G401 (cell line): ENCODE measurements at regions not wholly inside any gene's neighbourhood (a gene's known extent, or its start where the extent isn't known, plus 50 kb on each side); places are given as distances from the start of the nearest gene placed in this dataset.
"Not testable (repeated sequence)": the region's sequence is repeated elsewhere in the genome, so short reads cannot be mapped to it uniquely, and the experiment has no call there.

ENCODE experiments used
- DNase-seq: peaks from one replicate; pipeline ENCODE4 v3.0.0-alpha.2; 2015; ENCODE audit warnings: low spot score
- in situ Hi-C: cut with HindIII; loops from 2 replicates; pipeline ENCODE4 v1.10.0; 2016; ENCODE audit warnings: low sequenced_read_pairs, mixed read lengths

DNA sequence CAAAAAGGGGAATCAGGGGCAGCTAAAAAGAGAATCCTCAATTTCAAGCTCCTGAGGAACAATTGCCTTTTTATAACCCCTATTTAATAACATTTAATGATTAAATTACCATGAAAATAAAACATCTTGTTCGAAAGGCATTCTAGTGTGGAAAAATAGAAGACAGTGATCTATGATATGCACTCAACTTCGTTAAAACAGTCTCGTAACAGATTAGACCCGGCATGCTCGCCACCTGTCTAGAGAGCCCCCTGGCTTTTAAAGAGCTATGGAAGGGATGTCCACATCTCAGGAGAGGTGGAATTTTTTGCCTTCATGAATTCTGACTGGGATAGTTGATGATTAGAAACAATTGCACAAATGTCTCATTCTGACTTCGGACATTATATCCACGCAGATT lies 153.7 kb upstream of the MDFIC2 start:
- in situ Hi-C loops = no loop called here
- no peak for DNase-seq

DNA sequence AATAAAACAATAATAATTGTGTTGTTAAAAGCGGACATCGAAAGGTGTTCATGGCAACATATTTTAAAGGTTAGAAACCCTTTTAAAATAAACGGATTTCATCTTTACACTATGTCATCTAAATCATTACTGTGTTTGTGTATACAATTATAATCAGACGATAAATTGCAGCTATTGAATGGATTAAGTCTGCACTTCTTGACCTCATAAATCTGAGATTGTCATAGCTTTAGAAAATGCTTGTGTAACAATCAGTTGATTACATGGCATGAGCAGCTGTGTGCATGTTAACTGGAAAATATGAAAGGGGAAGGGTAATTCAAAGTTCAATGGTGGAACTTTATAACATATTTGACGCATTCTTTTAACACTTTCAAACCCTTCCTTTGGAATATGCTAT lies 152.4 kb upstream of the MDFIC2 start:
- no peak for DNase-seq
- in situ Hi-C loops = no loop called here

DNA sequence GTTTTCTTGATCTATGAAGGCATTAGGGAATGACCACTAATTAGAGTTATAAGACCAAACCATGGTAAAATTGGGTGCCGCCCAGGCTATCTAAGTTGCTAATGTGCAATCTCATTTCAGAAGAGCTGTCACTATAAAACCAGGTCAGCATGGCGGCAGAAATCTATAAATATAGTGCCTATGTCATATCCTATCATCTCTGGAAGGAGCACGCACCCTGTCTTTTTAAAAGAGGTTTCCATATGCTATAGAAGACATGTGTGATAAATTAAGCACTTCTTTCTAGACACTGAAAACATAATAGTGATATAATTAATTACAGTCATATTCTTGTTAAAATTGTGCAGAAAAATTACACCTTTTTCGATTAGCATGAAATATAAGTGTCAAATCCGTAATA lies 152.0 kb upstream of the MDFIC2 start:
- no peak for DNase-seq
- in situ Hi-C loops = no loop called here

DNA sequence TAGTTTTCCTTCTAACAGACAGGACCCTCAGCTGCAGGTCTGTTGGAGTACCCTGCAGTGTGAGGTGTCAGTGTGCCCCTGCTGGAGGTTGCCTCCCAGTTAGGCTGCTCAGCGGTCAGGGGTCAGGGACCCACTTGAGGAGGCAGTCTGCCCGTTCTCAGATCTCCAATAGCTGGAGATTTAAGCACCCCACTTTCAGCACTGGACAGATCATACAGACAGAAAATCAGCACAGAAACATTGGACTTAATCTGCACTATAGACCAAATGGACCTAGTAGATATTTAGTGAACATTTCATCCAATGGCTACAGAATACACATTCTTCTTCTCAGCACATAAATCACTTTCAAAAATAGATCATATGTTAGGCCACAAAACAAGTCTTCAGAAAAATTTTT lies 137.8 kb upstream of the MDFIC2 start:
- in situ Hi-C loops = not testable (repeated sequence)

DNA sequence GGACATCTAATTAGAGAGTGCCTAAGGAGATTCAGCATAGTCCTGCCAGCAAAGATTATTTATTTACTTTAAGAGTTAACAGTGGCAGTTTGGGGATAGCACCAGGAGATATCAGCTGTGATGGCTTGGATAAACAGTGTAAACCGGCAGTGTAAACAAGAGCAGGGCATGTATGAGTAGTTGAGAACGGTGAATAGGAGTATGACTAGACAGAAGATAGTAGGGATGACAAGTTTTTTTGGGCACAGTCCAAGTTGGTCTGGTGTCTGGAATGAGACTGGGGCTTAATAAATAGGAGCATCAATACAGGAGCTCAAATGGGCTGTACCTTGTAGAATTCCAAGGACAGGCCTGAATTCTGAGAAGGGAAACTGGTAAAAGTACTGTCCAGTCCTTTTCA lies 123.0 kb upstream of the MDFIC2 start:
- DNase-seq, in situ Hi-C loops: not testable (repeated sequence)

More for the DNA sequence above, 137.8 kb upstream of the MDFIC2 start:
- DNase-seq = not testable (repeated sequence)

DNA sequence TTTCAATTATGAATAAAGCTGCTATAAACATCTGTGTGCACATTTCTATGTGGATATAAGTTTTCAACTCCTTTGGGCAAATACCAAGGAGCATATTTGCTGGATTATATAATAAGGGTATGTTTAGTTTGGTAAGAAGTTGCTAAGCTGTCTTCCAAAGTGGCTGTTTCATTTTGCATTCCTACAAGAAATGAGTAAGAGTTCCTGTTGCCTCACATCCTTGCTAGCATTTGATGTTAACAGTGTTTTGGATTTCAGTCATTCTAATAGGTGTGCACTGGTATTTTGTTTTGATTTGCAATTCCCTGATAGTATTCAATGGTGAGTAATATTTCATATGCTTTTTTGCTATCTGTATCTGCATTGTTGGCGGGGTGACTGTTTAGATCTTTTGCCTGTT lies 120.7 kb upstream of the MDFIC2 start:
- no peak for DNase-seq
- in situ Hi-C loops = no loop called here

DNA sequence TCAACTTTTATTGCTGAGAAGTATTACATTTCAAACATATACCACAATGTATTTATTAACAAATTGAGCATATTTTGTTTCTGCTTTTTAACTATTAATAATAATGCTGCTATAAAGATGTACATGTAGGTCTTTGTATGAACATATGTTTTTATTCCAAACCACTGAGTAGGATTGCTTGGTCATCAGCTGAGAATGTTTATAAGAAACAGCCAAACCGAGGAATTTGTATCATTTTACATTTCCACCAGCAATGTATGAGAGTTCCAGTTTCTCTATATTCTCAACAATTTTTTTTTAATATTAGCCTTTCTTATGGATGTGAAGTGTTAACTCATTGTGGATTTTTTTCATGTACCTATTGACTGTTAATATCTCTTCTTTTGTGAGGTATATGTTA lies 119.5 kb upstream of the MDFIC2 start:
- in situ Hi-C loops = no loop called here
- DNase-seq = no peak

DNA sequence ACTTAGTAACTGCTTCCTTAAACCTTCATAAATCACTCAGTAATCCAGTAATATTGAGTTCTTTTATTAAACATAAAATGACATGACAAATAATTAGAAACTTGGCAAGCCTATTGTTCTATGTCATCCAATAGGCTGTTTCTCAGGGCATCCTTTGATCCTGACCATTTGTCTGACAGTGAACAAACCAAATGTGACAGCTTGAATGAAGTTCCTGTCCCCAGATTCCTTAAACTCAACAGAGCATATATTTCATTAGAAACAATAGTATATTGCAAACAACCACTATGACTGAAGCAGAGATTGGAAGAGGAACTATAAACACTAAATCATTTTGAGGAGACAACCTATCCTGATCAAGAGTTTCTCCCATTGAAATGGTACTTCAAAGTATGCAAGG lies 113.6 kb upstream of the MDFIC2 start:
- DNase-seq = no peak
- in situ Hi-C loops = no loop called here

DNA sequence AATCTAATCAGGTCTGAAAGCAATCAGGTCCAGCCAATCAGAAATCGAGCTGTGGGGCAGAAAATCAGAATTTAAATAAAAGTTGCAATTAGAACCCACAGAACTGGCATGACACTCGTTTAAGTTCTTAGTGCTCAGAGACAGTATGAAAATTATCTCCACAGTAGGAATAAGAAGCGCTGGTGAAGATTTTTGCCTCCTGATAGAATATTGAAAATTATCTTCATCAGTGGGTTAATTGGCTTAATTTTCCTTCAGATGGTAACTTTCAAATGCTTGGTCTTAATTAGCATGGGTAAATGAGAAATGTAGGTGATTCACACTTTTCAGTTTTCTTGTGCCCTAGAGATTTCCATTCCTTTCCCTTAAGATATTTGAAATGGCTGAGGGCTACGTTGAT lies 109.1 kb upstream of the MDFIC2 start:
- no peak for DNase-seq
- in situ Hi-C loops = no loop called here

DNA sequence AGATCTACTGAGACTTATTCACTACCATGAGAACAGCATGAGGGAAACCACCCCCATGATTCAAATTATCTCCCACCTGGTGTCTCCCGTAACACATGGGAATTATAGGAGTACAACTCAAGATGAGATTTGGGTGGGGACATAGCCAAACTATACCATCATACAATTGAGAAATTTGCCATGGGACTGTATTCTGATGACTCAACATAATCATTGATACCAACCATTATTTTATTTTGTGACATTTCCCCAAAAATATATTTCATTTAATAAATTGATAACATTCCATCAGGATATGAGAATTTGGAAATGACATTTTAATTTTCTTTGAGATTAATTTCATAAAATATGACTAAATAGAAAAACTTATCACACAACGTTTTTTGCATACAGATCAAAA lies 96.6 kb upstream of the MDFIC2 start:
- in situ Hi-C loops = no loop called here

DNA sequence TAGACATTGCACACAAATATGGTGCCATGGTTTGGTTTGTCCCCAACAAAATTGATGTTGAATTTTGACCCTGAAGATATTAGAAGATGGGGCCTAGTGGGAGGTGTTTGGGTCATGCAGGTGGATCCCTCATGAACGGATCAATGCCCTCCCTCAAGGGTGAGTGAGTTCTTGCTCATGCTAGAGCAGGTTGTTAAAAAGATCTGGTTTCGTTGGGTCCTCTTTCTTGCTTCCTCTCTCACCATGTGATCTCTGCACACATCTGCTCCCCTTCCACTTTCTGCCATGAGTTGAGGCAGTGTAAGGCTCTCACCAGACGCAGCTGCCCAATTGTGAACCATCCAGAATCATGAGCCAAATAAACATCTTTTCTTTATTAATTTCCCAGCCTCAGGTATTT lies 87.8 kb upstream of the MDFIC2 start:
- in situ Hi-C loops = no loop called here
- no peak for DNase-seq

More for the DNA sequence above, 96.6 kb upstream of the MDFIC2 start:
- no peak for DNase-seq

DNA sequence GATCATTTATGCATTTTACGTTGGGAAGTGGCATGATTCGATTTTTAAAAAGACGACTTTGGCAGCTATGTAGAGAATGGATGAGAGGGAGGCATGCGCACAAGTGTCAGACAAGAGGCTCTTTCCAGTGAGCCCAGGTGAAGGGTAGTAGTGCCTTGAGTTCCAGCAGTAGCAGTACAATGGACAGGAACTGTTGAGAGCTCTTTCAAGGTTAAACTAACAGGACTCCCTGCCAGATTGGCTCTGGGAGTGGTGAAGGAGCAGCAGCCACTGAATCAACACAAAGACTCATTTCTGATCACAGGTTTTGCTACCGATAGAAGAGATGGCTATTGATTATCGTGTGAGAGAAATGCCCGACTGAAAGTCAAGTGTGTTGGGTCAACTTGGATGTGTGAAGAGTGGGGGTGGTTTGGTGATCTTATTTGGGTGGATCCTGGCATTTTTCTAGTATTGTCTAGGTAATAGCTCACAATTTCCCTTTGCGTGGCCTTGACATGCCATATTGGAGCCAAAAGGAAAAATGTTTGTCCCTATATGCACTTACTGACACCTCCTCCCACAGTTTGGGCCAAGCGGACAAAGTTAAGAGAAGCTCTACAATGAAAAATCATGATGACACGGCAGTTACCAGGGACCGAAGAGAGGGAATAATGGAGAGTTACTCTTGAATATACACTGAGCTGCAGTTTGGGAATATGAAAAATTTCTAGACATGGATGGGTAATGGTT lies 81.6 kb upstream of the MDFIC2 start:
- in situ Hi-C loops = no loop called here
- DNase-seq = no peak

DNA sequence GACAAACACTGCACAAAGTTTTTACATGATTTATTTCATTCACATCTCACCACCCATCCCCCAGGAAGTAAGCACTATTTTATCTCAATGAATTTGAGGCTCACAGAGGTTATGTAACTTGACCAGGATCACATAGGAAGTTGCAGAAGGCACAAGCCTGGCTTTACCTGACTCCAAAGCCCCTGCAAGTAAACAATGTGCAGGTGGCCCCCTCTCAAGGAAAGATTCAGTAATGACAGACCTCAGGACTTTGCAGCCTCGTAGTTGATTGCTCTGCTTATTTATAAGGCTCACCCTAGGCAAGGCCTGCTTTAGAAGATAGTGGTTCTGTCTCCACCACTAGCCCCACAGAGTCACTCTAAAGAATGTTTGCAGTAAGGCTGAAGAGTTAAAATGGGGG lies 79.8 kb upstream of the MDFIC2 start:
- in situ Hi-C loops = no loop called here
- no peak for DNase-seq

DNA sequence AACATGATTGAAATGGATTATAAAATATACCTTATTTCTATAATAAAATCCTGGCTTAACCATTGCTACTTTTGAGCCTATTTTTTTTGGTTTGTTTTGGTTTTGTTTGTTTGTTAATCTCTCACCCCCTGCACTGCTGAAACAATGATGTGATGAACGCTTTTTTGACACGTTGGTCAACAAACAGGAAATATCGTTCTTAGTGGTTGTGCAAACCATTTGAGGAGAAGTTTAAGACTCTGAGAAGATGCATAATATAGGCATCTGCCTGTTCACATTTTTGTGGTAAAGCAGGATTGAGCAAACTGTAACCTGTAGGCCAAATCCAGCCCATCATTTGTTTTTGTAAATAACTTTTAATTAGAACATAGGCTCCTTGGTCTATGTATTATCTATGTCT lies 75.5 kb upstream of the MDFIC2 start:
- DNase-seq = no peak
- in situ Hi-C loops = no loop called here

DNA sequence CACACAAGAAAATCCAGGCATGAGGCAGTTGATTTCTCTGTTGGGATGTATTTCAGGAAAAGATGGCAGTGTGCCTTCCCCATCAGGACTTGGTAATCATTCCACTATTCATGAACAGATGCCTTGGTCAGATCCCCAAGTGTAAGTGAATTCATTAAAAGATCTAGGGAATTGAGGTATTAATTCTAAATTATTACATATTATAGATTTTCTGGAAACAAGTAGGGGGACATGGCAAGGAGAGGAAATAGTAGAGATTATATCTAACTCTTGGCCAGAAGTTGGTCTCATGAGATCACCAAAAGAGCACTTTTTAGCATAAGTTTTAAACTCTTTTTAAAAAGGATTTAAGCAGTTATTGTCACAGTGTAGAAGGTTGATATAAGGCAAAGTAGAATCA lies 74.4 kb upstream of the MDFIC2 start:
- in situ Hi-C loops = no loop called here
- no peak for DNase-seq

DNA sequence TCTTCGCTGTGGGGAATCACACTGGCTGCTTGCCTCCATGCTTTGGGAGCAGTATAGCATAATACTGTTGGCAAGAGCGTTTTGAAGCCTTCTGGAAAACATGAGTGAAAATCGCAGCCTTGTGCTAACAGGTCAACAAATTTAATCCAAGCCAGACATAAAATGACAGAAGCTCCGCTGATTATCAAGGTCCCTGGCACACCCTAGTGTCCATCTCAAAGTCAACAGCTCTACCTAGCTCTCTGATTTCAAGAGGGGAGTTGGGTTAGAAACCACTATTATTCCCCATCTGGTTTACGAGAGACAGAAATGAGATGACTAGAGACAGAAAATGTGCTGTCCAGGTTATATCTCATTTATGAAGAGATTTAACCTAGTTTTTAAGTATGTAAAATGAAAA lies 73.6 kb upstream of the MDFIC2 start:
- in situ Hi-C loops = no loop called here
- no peak for DNase-seq

DNA sequence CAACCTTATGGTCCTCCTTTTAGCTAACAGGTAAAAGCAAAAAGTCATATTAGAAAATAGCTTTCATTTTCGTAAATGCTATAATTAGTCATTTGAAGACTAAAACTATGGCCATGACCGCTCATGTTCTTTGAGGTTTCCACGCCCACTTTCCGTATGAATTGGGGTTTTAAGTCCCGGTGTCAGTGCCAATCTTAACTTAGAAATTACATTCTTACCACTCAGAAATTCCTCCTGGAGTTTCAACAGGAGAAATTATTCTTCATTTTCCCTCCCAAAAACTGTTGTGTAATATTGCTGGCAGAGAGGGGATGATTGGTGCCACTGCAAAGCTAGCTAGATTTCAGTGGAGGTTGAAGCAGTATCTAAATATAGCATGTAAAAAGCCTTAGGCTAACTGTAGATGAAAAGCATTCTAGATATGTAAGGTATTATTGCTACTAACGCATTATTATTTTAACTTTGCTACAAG lies 71.0 kb upstream of the MDFIC2 start:
- in situ Hi-C loops = no loop called here
- DNase-seq = no peak

DNA sequence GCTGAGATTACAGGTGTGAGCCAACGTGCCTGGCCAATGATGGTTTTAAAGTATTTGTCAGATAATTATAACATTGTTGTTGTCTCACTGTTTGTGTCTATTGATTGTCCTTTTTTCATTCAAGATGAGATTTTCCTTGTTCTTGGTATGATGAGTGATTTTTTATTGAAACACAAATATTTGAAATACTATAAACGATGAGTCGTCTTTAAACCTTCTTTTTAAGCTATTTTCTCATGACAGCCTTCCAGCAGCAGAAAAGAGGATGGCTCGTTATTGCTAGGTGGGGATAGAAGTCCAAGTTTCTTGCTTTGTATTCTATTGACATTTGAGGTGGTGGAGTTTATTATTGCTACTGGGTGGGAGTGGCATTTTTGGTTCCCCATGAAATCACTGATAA lies 61.7 kb upstream of the MDFIC2 start:
- no peak for DNase-seq
- in situ Hi-C loops = no loop called here
